Uterus (tissue), 2 donors: ENCODE measurements at regions not wholly inside any gene's neighbourhood (a gene's known extent, or its start where the extent isn't known, plus 50 kb on each side); places are given as distances from the start of the nearest gene placed in this dataset.

ENCODE experiments used
- CTCF ChIP-seq, 4 experiments: fragments of 200-600 bp in 2 of 4; fragments of 450-650 bp in 2 of 4; sonication (generic) in 2 of 4; IDR thresholded peaks; one replicate each; pipeline ENCODE4 v1.5.1; 2016 to 2019; ENCODE audit warnings: antibody characterized with exemption in 4 of 4, mild to moderate bottlenecking in 2 of 4, moderate library complexity in 1 of 4
- POLR2A ChIP-seq, 2 donors: fragments of 450-650 bp; IDR thresholded peaks; one replicate each; pipeline ENCODE4 v1.6.1; 2016; ENCODE audit warnings: antibody characterized with exemption in 2 of 2, mild to moderate bottlenecking in 1 of 2, moderate library complexity in 1 of 2

- no peak for TF ChIP-seq CTCF (IDR thresholded peaks at IDR 0.05)
- TF ChIP-seq POLR2A (IDR thresholded peaks at IDR 0.05), result no peak
Observed at GRCh38 chr2:195408811-195409210, 248.2 kb upstream of the SLC39A10 start.
